Suprapubic skin (tissue), 4 donors: ENCODE measurements at regions not wholly inside any gene's neighbourhood (a gene's known extent, or its start where the extent isn't known, plus 50 kb on each side); places are given as distances from the start of the nearest gene placed in this dataset.

Experiments
- DNase-seq, 2 donors: peaks; one replicate each; pipeline ENCODE4 v3.0.0-alpha.2; 2019; ENCODE audit warnings: low spot score in 2 of 2
- H3K27ac ChIP-seq: fragments of 200-600 bp; sonication (generic); one replicate; pipeline ENCODE4 v1.5.1; 2019
- H3K27me3 ChIP-seq: fragments of 200-600 bp; sonication (generic); one replicate; pipeline ENCODE4 v1.5.1; 2019
- H3K36me3 ChIP-seq: fragments of 200-600 bp; sonication (generic); one replicate; pipeline ENCODE4 v1.5.1; 2019
- H3K4me1 ChIP-seq: fragments of 200-600 bp; sonication (generic); one replicate; pipeline ENCODE4 v1.5.1; 2019
- H3K4me3 ChIP-seq: fragments of 200-600 bp; sonication (generic); one replicate; pipeline ENCODE4 v1.5.1; 2019; ENCODE audit warnings: mild to moderate bottlenecking
- H3K9me3 ChIP-seq: fragments of 200-600 bp; sonication (generic); one replicate; pipeline ENCODE4 v1.5.1; 2019
- CTCF ChIP-seq, 2 donors: fragments of 200-600 bp in 1 of 2; fragments of 450-650 bp in 1 of 2; sonication (generic) in 1 of 2; IDR thresholded peaks; one replicate each; pipeline ENCODE4 v1.5.1; 2016 to 2019; ENCODE audit warnings: antibody characterized with exemption in 2 of 2, mild to moderate bottlenecking in 1 of 2, moderate library complexity in 1 of 2
- EP300 ChIP-seq: sonication (generic); formaldehyde crosslinking; IDR thresholded peaks from one replicate; pipeline ENCODE4 v1.6.1; 2017; ENCODE audit warnings: antibody characterized with exemption
- POLR2A ChIP-seq, 2 donors: fragments of 450-650 bp; IDR thresholded peaks; one replicate each; pipeline ENCODE4 v1.6.1; 2017; ENCODE audit warnings: antibody characterized with exemption in 2 of 2, mild to moderate bottlenecking in 2 of 2, moderate library complexity in 2 of 2
- POLR2AphosphoS5 ChIP-seq, 3 donors: sonication (generic); formaldehyde crosslinking; IDR thresholded peaks; one replicate each; pipeline ENCODE4 v1.6.1; 2017; ENCODE audit warnings: antibody characterized with exemption in 3 of 3
- WGBS: methylation state at CpG from one replicate; pipeline ENCODE4 v1.1.5; 2018; 5-methylcytosine and 5-hydroxymethylcytosine counted together

DNA sequence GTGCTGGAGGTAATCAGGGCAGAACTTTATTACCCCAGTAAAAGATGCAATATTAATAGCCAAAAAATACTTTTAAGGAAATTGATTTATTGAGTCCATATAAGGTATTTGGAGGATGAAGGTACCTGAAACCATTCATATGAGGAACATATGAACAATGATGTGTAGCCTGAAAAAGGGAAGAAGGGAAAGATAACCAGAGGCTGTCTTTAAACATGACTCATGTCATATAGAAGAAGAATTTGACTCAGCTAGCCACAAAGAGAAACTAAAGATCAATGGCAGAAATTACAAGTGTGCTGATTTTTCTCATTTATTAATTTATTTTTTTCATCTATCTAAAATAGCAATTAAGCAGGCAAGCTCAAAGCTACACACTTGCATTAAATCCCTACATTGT lies 136.2 kb upstream of the DUSP10 start:
- Histone ChIP-seq H3K4me3 (no peak overlapping the region), H3K27ac (no peak overlapping the region), H3K27me3 (no peaks in the 10 kb centered on the region), H3K9me3 (no peaks in the 10 kb centered on the region), H3K36me3 (no peaks in the 10 kb centered on the region), H3K4me1 (no peaks in the 10 kb centered on the region)
- no peak for DNase-seq
- no peak for TF ChIP-seq POLR2A (IDR thresholded peaks at IDR 0.05)
- TF ChIP-seq EP300, result no peak
- TF ChIP-seq POLR2AphosphoS5 (IDR thresholded peaks at IDR 0.05), result no peak
- TF ChIP-seq CTCF (IDR thresholded peaks at IDR 0.05), result no peak

DNA sequence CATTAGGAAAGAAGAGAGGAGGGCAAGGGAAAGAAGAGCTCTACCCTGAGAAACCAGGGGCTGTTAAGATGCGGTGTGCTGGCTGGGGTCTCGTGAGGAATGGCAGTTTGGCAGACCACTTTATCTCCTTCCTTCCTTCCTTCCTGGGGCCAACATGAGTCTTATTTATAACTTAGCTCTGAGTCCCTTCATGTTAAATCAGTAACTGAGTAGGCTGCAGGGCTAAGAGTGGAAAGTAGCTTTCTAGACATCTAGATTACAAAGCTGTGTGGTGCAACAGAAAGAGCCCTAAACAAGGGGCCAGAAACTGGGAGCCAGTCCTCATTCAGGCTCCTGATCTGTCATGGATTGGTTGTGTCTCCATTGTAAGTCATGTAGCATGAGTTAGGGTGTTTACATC lies 135.4 kb upstream of the DUSP10 start:
- 73% methylated on average over 2 of the region's 2 CpGs for WGBS
- no peak for TF ChIP-seq EP300
- TF ChIP-seq POLR2AphosphoS5 (IDR thresholded peaks at IDR 0.05), result no peak
- TF ChIP-seq POLR2A (IDR thresholded peaks at IDR 0.05), result no peak
- no peak for TF ChIP-seq CTCF (IDR thresholded peaks at IDR 0.05)
- no peak overlapping the region for H3K4me3 ChIP-seq

DNA sequence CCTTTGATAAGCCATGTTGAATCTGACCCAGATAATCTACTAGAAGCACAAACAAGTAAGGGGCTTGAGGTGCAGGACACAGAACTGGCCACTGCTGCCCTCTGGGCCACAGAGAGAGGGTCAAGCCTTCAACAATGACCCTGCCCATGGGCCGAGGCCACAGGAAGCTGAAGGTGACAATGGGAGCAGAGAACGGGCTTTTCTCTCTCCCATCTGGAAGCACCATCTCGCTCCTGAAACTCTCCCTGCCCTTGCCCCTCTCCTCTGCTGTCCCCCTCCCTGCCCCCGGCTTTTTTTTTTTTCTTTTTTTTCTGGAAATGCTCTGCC lies 133.1 kb upstream of the DUSP10 start:
- no peak overlapping the region for H3K4me3 ChIP-seq
- no peaks in the 10 kb centered on the region for H3K9me3 ChIP-seq
- 87% methylated on average over 4 of the region's 4 CpGs for WGBS
- no peaks in the 10 kb centered on the region for H3K4me1 ChIP-seq
- no peaks in the 10 kb centered on the region for H3K36me3 ChIP-seq
- H3K27ac ChIP-seq, result no peak overlapping the region
- H3K27me3 ChIP-seq, result no peaks in the 10 kb centered on the region
- TF ChIP-seq CTCF (IDR thresholded peaks at IDR 0.05) (no peak), EP300 (no peak), POLR2A (IDR thresholded peaks at IDR 0.05) (no peak), POLR2AphosphoS5 (IDR thresholded peaks at IDR 0.05) (no peak)
- no peak for DNase-seq

More for the DNA sequence above, 135.4 kb upstream of the DUSP10 start:
- DNase-seq, result no peak
- H3K9me3 ChIP-seq, result no peaks in the 10 kb centered on the region
- no peaks in the 10 kb centered on the region for H3K4me1 ChIP-seq
- no peaks in the 10 kb centered on the region for H3K36me3 ChIP-seq
- H3K27ac ChIP-seq, result no peak overlapping the region
- H3K27me3 ChIP-seq, result no peaks in the 10 kb centered on the region

DNA sequence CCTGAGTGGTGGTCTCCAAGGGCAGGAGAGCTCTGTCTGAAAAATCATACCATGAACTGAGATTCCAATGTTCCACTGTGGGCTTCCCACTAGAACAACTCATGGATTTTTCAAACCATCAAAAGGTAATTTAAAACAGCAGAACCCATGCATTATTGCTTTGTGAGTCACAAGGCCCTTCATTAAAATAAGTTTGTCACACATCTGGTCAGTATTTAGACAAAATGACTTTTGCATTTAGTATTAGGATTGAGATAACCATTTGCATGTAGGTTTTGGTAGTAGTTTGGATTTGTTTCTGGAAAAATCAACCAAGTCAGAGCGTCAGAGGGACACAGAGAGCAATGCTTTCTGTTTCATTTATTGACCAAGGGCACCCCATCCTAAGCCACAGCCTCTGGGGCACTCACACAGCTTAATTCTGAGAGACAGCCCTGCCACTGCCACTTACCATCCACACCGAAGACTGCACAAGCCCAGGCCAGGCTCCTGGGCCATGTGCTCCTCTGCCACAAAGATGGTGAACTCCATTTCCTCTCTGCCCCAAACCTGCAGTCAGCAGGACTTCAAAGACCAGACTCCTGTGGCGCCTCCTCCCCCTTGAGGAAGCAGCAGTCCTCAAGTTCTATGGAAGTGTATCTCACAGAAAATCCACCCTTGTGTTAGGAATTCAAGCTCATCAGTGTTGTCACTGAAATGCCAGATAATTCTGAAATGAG lies 132.6 kb upstream of the DUSP10 start:
- no peak for DNase-seq
- Histone ChIP-seq H3K36me3 (no peaks in the 10 kb centered on the region), H3K27me3 (no peaks in the 10 kb centered on the region), H3K27ac (no peak overlapping the region), H3K4me3 (no peak overlapping the region), H3K4me1 (peaks cover under 1% of the 10 kb centered on the region), H3K9me3 (no peaks in the 10 kb centered on the region)
- TF ChIP-seq POLR2A (IDR thresholded peaks at IDR 0.05) (no peak), CTCF (IDR thresholded peaks at IDR 0.05) (no peak), POLR2AphosphoS5 (IDR thresholded peaks at IDR 0.05) (no peak), EP300 (no peak)
- 62% methylated on average over 2 of the region's 3 CpGs for WGBS

- Histone ChIP-seq H3K27me3 (no peaks in the 10 kb centered on the region), H3K9me3 (no peaks in the 10 kb centered on the region), H3K4me3 (no peak overlapping the region), H3K27ac (no peak overlapping the region), H3K36me3 (no peaks in the 10 kb centered on the region), H3K4me1 (peaks cover 9% of the 10 kb centered on the region)
- no peak for DNase-seq
- TF ChIP-seq EP300, result no peak
- no peak for TF ChIP-seq POLR2A (IDR thresholded peaks at IDR 0.05)
- 87% methylated on average over 2 of the region's 2 CpGs for WGBS
These were observed 131.8 kb upstream of the DUSP10 start for GRCh38 chr1:221873673-221874072.

DNA sequence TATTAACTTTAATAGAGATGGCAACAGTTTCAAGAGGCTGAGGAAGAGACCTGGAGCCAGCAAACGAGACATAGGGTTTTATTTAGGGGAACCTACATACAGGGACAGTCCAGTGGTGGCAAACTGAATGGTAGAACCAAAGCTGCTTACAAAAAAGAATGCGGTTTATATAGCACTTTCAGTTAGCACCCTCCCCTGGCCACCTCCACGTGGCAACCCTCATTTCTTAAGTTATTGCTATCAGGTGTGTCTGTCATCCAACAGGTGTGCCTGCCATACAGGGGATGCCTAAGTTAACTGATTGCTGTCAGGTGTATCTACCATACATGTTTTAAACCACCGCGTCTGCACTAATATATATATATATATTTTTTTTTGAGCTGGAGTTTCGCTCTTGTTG lies 129.2 kb upstream of the DUSP10 start:
- 93% methylated on average over 6 of the region's 6 CpGs for WGBS

More for the DNA sequence above, 129.2 kb upstream of the DUSP10 start:
- TF ChIP-seq CTCF (IDR thresholded peaks at IDR 0.05) (no peak), EP300 (no peak), POLR2AphosphoS5 (IDR thresholded peaks at IDR 0.05) (no peak), POLR2A (IDR thresholded peaks at IDR 0.05) (no peak)
- Histone ChIP-seq H3K4me3 (no peak overlapping the region), H3K27me3 (no peaks in the 10 kb centered on the region), H3K4me1 (peaks cover 9% of the 10 kb centered on the region), H3K27ac (no peak overlapping the region), H3K9me3 (no peaks in the 10 kb centered on the region), H3K36me3 (no peaks in the 10 kb centered on the region)
- DNase-seq, result no peak
